MG63 (cell line): ENCODE measurements at regions not wholly inside any gene's neighbourhood (a gene's known extent, or its start where the extent isn't known, plus 50 kb on each side); places are given as distances from the start of the nearest gene placed in this dataset.
A peak's percentile ranks its signal among the peaks of the same experiment; 100 is the strongest.

Experiments
- DNase-seq: peaks from one replicate; pipeline ENCODE4 v3.0.0-alpha.2; 2020
- H3K27me3 ChIP-seq: fragments of 250-450 bp; sonication (Bioruptor Pico); 2 replicates; pipeline ENCODE4 v1.5.1; 2020; ENCODE audit warnings: mild to moderate bottlenecking, moderate library complexity
- H3K36me3 ChIP-seq: fragments of 250-450 bp; sonication (Bioruptor Pico); 2 replicates; pipeline ENCODE4 v1.5.1; 2020; ENCODE audit warnings: mild to moderate bottlenecking, moderate library complexity
- H3K4me3 ChIP-seq: fragments of 250-450 bp; sonication (Bioruptor Pico); 2 replicates; pipeline ENCODE4 v1.5.1; 2020; ENCODE audit warnings: mild to moderate bottlenecking, moderate library complexity
- H3K9me3 ChIP-seq: fragments of 250-450 bp; sonication (Bioruptor Pico); 2 replicates; pipeline ENCODE4 v1.5.1; 2020; ENCODE audit warnings: mild to moderate bottlenecking, moderate library complexity

- Histone ChIP-seq H3K9me3 (no peaks in the 10 kb centered on the region), H3K27me3 (no peaks in the 10 kb centered on the region), H3K36me3 (no peaks in the 10 kb centered on the region), H3K4me3 (no peak overlapping the region)
- no peak for DNase-seq
Measured at GRCh38 chr4:159434114-159434870, 331.4 kb downstream of the RAPGEF2 start.

- Histone ChIP-seq H3K36me3 (no peaks in the 10 kb centered on the region), H3K27me3 (no peaks in the 10 kb centered on the region), H3K9me3 (no peaks in the 10 kb centered on the region), H3K4me3 (no peak overlapping the region)
- no peak for DNase-seq
Measured at GRCh38 chr4:159434871-159435241, 332.0 kb downstream of the RAPGEF2 start.

GRCh38 chr4:159435561-159436023, 332.7 kb downstream of the RAPGEF2 start:
- no peak for DNase-seq
- Histone ChIP-seq H3K36me3 (no peaks in the 10 kb centered on the region), H3K27me3 (no peaks in the 10 kb centered on the region), H3K4me3 (no peak overlapping the region), H3K9me3 (no peaks in the 10 kb centered on the region)

GRCh38 chr4:159443975-159444374, 341.1 kb downstream of the RAPGEF2 start:
- no peak overlapping the region for H3K4me3 ChIP-seq
- no peaks in the 10 kb centered on the region for H3K36me3 ChIP-seq
- no peak for DNase-seq
- H3K27me3 ChIP-seq: no peaks in the 10 kb centered on the region
- H3K9me3 ChIP-seq: no peaks in the 10 kb centered on the region

- no peaks in the 10 kb centered on the region for H3K36me3 ChIP-seq
- H3K9me3 ChIP-seq: no peaks in the 10 kb centered on the region
- H3K4me3 ChIP-seq: no peak overlapping the region
- no peaks in the 10 kb centered on the region for H3K27me3 ChIP-seq
- no peak for DNase-seq
Measured at GRCh38 chr4:159444678-159445077, 341.8 kb downstream of the RAPGEF2 start.

- no peak for DNase-seq
- Histone ChIP-seq H3K4me3 (no peak overlapping the region), H3K36me3 (no peaks in the 10 kb centered on the region), H3K9me3 (no peaks in the 10 kb centered on the region), H3K27me3 (no peaks in the 10 kb centered on the region)
Measured at GRCh38 chr4:159445692-159446091, 342.8 kb downstream of the RAPGEF2 start.

GRCh38 chr4:159446266-159446976, 343.5 kb downstream of the RAPGEF2 start:
- no peaks in the 10 kb centered on the region for H3K9me3 ChIP-seq
- no peak overlapping the region for H3K4me3 ChIP-seq
- no peaks in the 10 kb centered on the region for H3K36me3 ChIP-seq
- H3K27me3 ChIP-seq: no peaks in the 10 kb centered on the region
- DNase-seq: peak; percentile 20

GRCh38 chr4:159447296-159447695, 344.4 kb downstream of the RAPGEF2 start:
- H3K27me3 ChIP-seq: no peaks in the 10 kb centered on the region
- H3K4me3 ChIP-seq: no peak overlapping the region
- DNase-seq: no peak
- no peaks in the 10 kb centered on the region for H3K9me3 ChIP-seq
- no peaks in the 10 kb centered on the region for H3K36me3 ChIP-seq

GRCh38 chr4:159451006-159451405, 348.1 kb downstream of the RAPGEF2 start:
- no peak overlapping the region for H3K4me3 ChIP-seq
- no peaks in the 10 kb centered on the region for H3K27me3 ChIP-seq
- H3K36me3 ChIP-seq: no peaks in the 10 kb centered on the region
- no peaks in the 10 kb centered on the region for H3K9me3 ChIP-seq
- no peak for DNase-seq

GRCh38 chr4:159455675-159456237, 352.9 kb downstream of the RAPGEF2 start:
- H3K36me3 ChIP-seq: no peaks in the 10 kb centered on the region
- H3K4me3 ChIP-seq: no peak overlapping the region
- no peaks in the 10 kb centered on the region for H3K9me3 ChIP-seq
- H3K27me3 ChIP-seq: no peaks in the 10 kb centered on the region
- peak; percentile 18 for DNase-seq

- Histone ChIP-seq H3K4me3 (no peak overlapping the region), H3K36me3 (no peaks in the 10 kb centered on the region), H3K9me3 (no peaks in the 10 kb centered on the region), H3K27me3 (no peaks in the 10 kb centered on the region)
- DNase-seq: no peak
Measured at GRCh38 chr4:159460371-159460770, 357.5 kb downstream of the RAPGEF2 start.

GRCh38 chr4:159463235-159463634, 360.4 kb downstream of the RAPGEF2 start:
- no peaks in the 10 kb centered on the region for H3K9me3 ChIP-seq
- no peaks in the 10 kb centered on the region for H3K36me3 ChIP-seq
- no peak overlapping the region for H3K4me3 ChIP-seq
- H3K27me3 ChIP-seq: no peaks in the 10 kb centered on the region
- DNase-seq: no peak

GRCh38 chr4:159464302-159464701, 361.4 kb downstream of the RAPGEF2 start:
- Histone ChIP-seq H3K4me3 (no peak overlapping the region), H3K36me3 (no peaks in the 10 kb centered on the region), H3K9me3 (no peaks in the 10 kb centered on the region), H3K27me3 (no peaks in the 10 kb centered on the region)
- DNase-seq: no peak

GRCh38 chr4:159476886-159477285, 374.0 kb downstream of the RAPGEF2 start:
- no peaks in the 10 kb centered on the region for H3K27me3 ChIP-seq
- H3K36me3 ChIP-seq: no peaks in the 10 kb centered on the region
- DNase-seq: no peak
- H3K9me3 ChIP-seq: no peaks in the 10 kb centered on the region
- no peak overlapping the region for H3K4me3 ChIP-seq

GRCh38 chr4:159480826-159481225, 377.9 kb downstream of the RAPGEF2 start:
- peaks cover 6% of the 10 kb centered on the region; the same call in 1 of the 2 replicates for H3K27me3 ChIP-seq
- H3K36me3 ChIP-seq: no peaks in the 10 kb centered on the region
- no peak overlapping the region for H3K4me3 ChIP-seq
- no peaks in the 10 kb centered on the region for H3K9me3 ChIP-seq
- no peak for DNase-seq

GRCh38 chr4:159481936-159482335, 379.1 kb downstream of the RAPGEF2 start:
- H3K9me3 ChIP-seq: no peaks in the 10 kb centered on the region
- peaks cover 6% of the 10 kb centered on the region; the same call in 1 of the 2 replicates for H3K27me3 ChIP-seq
- H3K36me3 ChIP-seq: no peaks in the 10 kb centered on the region
- no peak overlapping the region for H3K4me3 ChIP-seq
- DNase-seq: no peak

GRCh38 chr4:159483110-159483781, 380.4 kb downstream of the RAPGEF2 start:
- H3K27me3 ChIP-seq: peaks cover 6% of the 10 kb centered on the region
- H3K36me3 ChIP-seq: no peaks in the 10 kb centered on the region
- no peaks in the 10 kb centered on the region for H3K9me3 ChIP-seq
- DNase-seq: no peak
- no peak overlapping the region for H3K4me3 ChIP-seq
